HG02642 (cell line): ENCODE measurements at regions not wholly inside any gene's neighbourhood (a gene's known extent, or its start where the extent isn't known, plus 50 kb on each side); places are given as distances from the start of the nearest gene placed in this dataset.

Source experiments
- ATAC-seq: cut with Tn5 transposase; IDR thresholded peaks from one replicate; pipeline ENCODE4 v1.9.1; 2021; ENCODE audit warnings: mild to moderate bottlenecking; ENCODE audit not compliant: unreplicated experiment, poor library complexity

- no peak for ATAC-seq
Measured at GRCh38 chr11:95717314-95717713, 72.3 kb downstream of the FAM76B start.

GRCh38 chr11:95716266-95716665, 73.3 kb downstream of the FAM76B start:
- peak; percentile 15 for ATAC-seq

GRCh38 chr11:95715777-95716241, 73.8 kb downstream of the FAM76B start:
- peak; percentile 85 for ATAC-seq

- ATAC-seq: no peak
Measured at GRCh38 chr11:95714843-95715776, 74.5 kb downstream of the FAM76B start.

- ATAC-seq: no peak
Measured at GRCh38 chr11:95713428-95713827, 76.2 kb downstream of the FAM76B start.

- ATAC-seq: peak; percentile 4
Measured at GRCh38 chr11:95711945-95712221, 77.7 kb downstream of the FAM76B start.

- ATAC-seq: peak; percentile 50
Measured at GRCh38 chr11:95711162-95711944, 78.2 kb downstream of the FAM76B start.

- ATAC-seq: no peak
Measured at GRCh38 chr11:95708681-95709080, 80.9 kb downstream of the FAM76B start.

GRCh38 chr11:95706974-95707387, 82.6 kb downstream of the FAM76B start:
- ATAC-seq: no peak

GRCh38 chr11:95705485-95706124, 84.0 kb downstream of the FAM76B start:
- ATAC-seq: peak; percentile 91

- ATAC-seq: no peak
Measured at GRCh38 chr11:95704865-95705264, 84.7 kb downstream of the FAM76B start.

GRCh38 chr11:95703049-95703448, 86.5 kb downstream of the FAM76B start:
- no peak for ATAC-seq

GRCh38 chr11:95702526-95702925, 87.1 kb downstream of the FAM76B start:
- no peak for ATAC-seq

GRCh38 chr11:95700471-95700817, 89.1 kb downstream of the FAM76B start:
- ATAC-seq: peak; percentile 47

- peak; percentile 41 for ATAC-seq
Measured at GRCh38 chr11:95699631-95700470, 89.7 kb downstream of the FAM76B start.

GRCh38 chr11:95698676-95699557, 90.7 kb downstream of the FAM76B start:
- ATAC-seq: no peak

GRCh38 chr11:95697614-95698408, 91.8 kb downstream of the FAM76B start:
- ATAC-seq: no peak

GRCh38 chr11:95695181-95695580, 94.4 kb downstream of the FAM76B start:
- no peak for ATAC-seq
